ENCODE measurements at regions not wholly inside any gene's neighbourhood (a gene's known extent, or its start where the extent isn't known, plus 50 kb on each side); places are given as distances from the start of the nearest gene placed in this dataset.

DNA sequence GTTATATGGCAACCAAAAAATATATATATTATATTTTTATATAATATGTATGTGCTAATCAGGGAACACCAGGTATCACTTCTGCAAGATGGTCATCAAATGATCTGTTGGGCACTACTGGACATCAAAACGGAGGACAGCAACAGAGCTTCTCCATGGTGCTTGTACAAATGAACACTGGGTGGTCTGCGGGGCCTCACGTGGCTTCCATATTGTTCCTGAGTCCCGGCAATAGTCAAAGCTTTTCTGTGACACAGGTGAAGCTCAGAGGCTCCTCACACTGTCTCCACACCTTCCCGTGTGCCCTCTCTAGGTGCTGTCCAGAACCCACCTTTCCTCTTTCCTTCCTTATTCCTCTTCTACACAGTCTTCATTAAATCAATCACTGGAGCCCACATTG, 149.9 kb upstream of the PIRT start:
- Mint-ChIP-seq H3K4me1 (ENCODE audit: low read depth, unreplicated experiment) (peaks cover 4% of the 10 kb centered on the region), H3K9me3 (ENCODE audit: unreplicated experiment) (no peaks in the 10 kb centered on the region), H3K4me3 (ENCODE audit: unreplicated experiment) (no peak overlapping the region), H3K36me3 (ENCODE audit: insufficient read depth, unreplicated experiment) (no peaks in the 10 kb centered on the region), H3K27ac (ENCODE audit: unreplicated experiment) (no peak overlapping the region), H3K27me3 (ENCODE audit: insufficient read depth, unreplicated experiment) (no peaks in the 10 kb centered on the region)
- Histone ChIP-seq H3K4me1 (no peaks in the 10 kb centered on the region), H3K4me3 (ENCODE audit: low read depth, low read length) (no peak overlapping the region), H3K9me3 (no peaks in the 10 kb centered on the region), H3K36me3 (ENCODE audit: control insufficient read depth, insufficient read depth, low read length) (no peaks in the 10 kb centered on the region), H3K27me3 (replicated peaks; ENCODE audit: control insufficient read depth, insufficient read depth, low read length) (no peaks in the 10 kb centered on the region)
- no TSS peak for BruUV-seq (replicated peaks)
- no peak for DNase-seq
- TF ChIP-seq, protein P1, sequence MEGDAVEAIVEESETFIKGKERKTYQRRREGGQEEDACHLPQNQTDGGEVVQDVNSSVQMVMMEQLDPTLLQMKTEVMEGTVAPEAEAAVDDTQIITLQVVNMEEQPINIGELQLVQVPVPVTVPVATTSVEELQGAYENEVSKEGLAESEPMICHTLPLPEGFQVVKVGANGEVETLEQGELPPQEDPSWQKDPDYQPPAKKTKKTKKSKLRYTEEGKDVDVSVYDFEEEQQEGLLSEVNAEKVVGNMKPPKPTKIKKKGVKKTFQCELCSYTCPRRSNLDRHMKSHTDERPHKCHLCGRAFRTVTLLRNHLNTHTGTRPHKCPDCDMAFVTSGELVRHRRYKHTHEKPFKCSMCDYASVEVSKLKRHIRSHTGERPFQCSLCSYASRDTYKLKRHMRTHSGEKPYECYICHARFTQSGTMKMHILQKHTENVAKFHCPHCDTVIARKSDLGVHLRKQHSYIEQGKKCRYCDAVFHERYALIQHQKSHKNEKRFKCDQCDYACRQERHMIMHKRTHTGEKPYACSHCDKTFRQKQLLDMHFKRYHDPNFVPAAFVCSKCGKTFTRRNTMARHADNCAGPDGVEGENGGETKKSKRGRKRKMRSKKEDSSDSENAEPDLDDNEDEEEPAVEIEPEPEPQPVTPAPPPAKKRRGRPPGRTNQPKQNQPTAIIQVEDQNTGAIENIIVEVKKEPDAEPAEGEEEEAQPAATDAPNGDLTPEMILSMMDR (IDR thresholded peaks at IDR 0.05; ENCODE audit: insufficient read depth in 1 of 2, low read depth in 1 of 2, low read length in 1 of 2, severe bottlenecking in 1 of 2, unreplicated experiment in 1 of 2) = no peak
- ChIA-PET CTCF (no interaction called here), POLR2A (no interaction called here)
- intact Hi-C loops (cut with micrococcal nuclease; ENCODE audit: unreplicated experiment) = no loop called here

DNA sequence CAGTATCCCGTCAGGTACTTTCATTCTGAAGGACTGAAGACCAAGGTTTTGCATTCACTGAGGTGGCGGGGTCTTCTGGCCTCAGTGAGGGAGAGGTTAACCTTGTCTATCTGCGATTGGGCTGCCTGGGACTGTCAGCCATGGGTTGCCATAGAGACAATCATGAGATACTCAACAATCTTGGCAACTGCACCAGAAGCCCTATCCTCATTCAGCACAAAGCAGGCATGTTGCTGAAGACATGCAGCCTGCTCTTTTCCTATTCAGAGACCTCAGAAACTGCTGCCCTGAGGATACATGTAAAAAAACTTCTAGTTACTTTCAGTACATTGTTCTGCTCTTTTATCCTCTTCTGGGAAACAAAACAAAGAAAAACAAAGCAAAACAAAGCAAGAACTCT, 146.3 kb upstream of the PIRT start:
- ChIA-PET POLR2A (no interaction called here), CTCF (no interaction called here)
- Mint-ChIP-seq H3K27me3 (ENCODE audit: insufficient read depth, unreplicated experiment) (no peaks in the 10 kb centered on the region), H3K9me3 (ENCODE audit: unreplicated experiment) (no peaks in the 10 kb centered on the region), H3K4me1 (ENCODE audit: low read depth, unreplicated experiment) (no peaks in the 10 kb centered on the region), H3K27ac (ENCODE audit: unreplicated experiment) (no peak overlapping the region), H3K4me3 (ENCODE audit: unreplicated experiment) (no peak overlapping the region), H3K36me3 (ENCODE audit: insufficient read depth, unreplicated experiment) (no peaks in the 10 kb centered on the region)
- no peak for DNase-seq
- intact Hi-C loops (cut with micrococcal nuclease; ENCODE audit: unreplicated experiment) = no loop called here
- H3K4me1 ChIP-seq = no peaks in the 10 kb centered on the region
- no peaks in the 10 kb centered on the region for H3K9me3 ChIP-seq
- TF ChIP-seq, protein P1 (IDR thresholded peaks at IDR 0.05; ENCODE audit: insufficient read depth in 1 of 2, low read depth in 1 of 2, low read length in 1 of 2, severe bottlenecking in 1 of 2, unreplicated experiment in 1 of 2) = no peak
- H3K4me3 ChIP-seq (ENCODE audit: low read depth, low read length) = no peak overlapping the region
- BruUV-seq (replicated peaks) = no TSS peak
- H3K36me3 ChIP-seq (ENCODE audit: control insufficient read depth, insufficient read depth, low read length) = no peaks in the 10 kb centered on the region
- no peaks in the 10 kb centered on the region for H3K27me3 ChIP-seq (replicated peaks; ENCODE audit: control insufficient read depth, insufficient read depth, low read length)

DNA sequence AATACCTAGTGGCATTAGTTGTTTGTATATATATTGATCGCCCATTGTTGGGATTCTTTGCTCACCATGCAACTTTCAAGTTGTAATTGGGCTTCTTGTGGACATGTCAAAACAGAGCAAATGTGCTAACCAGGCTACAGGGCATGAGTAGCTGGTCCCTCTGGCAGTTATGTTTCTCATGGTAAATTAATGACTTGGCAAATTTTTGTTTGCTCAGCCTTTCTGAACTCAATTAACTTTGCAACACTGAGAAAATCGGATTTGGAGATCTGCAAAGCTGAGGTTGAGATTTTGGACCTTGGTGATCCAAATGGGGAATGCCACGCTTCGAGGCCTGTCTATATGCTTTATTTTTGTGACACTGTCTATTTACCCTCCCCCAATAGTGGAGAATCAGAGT, 138.5 kb upstream of the PIRT start:
- Mint-ChIP-seq H3K36me3 (ENCODE audit: insufficient read depth, unreplicated experiment) (no peaks in the 10 kb centered on the region), H3K27me3 (ENCODE audit: insufficient read depth, unreplicated experiment) (no peaks in the 10 kb centered on the region), H3K9me3 (ENCODE audit: unreplicated experiment) (no peaks in the 10 kb centered on the region), H3K4me1 (ENCODE audit: low read depth, unreplicated experiment) (no peaks in the 10 kb centered on the region), H3K4me3 (ENCODE audit: unreplicated experiment) (no peak overlapping the region), H3K27ac (ENCODE audit: unreplicated experiment) (no peak overlapping the region)
- Histone ChIP-seq H3K9me3 (no peaks in the 10 kb centered on the region), H3K36me3 (ENCODE audit: control insufficient read depth, insufficient read depth, low read length) (no peaks in the 10 kb centered on the region), H3K27me3 (replicated peaks; ENCODE audit: control insufficient read depth, insufficient read depth, low read length) (no peaks in the 10 kb centered on the region), H3K4me3 (ENCODE audit: low read depth, low read length) (no peak overlapping the region), H3K4me1 (no peaks in the 10 kb centered on the region)
- POLR2A ChIA-PET = no interaction called here
- CTCF ChIA-PET = no interaction called here
- TF ChIP-seq, protein P1 (IDR thresholded peaks at IDR 0.05; ENCODE audit: insufficient read depth in 1 of 2, low read depth in 1 of 2, low read length in 1 of 2, severe bottlenecking in 1 of 2, unreplicated experiment in 1 of 2) = no peak
- no TSS peak for BruUV-seq (replicated peaks)
- no peak for DNase-seq
- intact Hi-C loops (cut with micrococcal nuclease; ENCODE audit: unreplicated experiment) = no loop called here
